ENCODE measurements at regions not wholly inside any gene's neighbourhood (a gene's known extent, or its start where the extent isn't known, plus 50 kb on each side); places are given as distances from the start of the nearest gene placed in this dataset.

DNA sequence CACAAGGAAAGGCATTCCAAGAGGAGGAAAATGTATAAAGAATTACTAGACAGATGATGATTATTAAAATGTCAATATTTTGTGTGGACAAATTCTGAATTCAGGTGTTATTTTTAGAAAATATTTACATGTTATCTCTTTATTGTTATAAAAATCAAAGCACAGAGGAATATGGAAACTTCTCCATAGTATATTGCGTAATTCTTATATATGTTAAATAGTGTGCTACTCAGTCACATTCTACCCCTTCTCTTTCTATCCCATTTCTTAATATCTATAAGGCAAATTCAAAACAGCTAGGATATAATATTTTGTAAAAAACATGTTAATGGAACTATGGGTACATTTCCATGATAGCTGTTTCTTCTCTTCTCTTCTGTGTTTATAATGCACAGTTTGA, 546.8 kb upstream of the FTMT start:
- TF ChIP-seq CTCF (IDR thresholded peaks at IDR 0.05) (no peak), POLR2AphosphoS5 (IDR thresholded peaks at IDR 0.05) (no peak)
